Adrenal gland (tissue), 9 donors: ENCODE measurements at regions not wholly inside any gene's neighbourhood (a gene's known extent, or its start where the extent isn't known, plus 50 kb on each side); places are given as distances from the start of the nearest gene placed in this dataset.

Experiments
- DNase-seq, 7 donors: peaks; one replicate each; pipeline ENCODE4 v3.0.0-alpha.2; 2019 to 2020
- H3K27ac ChIP-seq, 5 donors: fragments of 200-600 bp; sonication (generic) in 4 of 5; 1 replicate in 3 of 5; 2 replicates in 2 of 5; pipeline versions ENCODE4 v1.5.1 to v1.8.0; 2016 to 2020; ENCODE audit warnings: mild to moderate bottlenecking in 1 of 5
- H3K27me3 ChIP-seq: fragments of 200-600 bp; 2 replicates; pipeline ENCODE4 v1.8.0; 2021
- H3K36me3 ChIP-seq, 2 donors: fragments of 200-600 bp; replicated peaks in 1 of 2; 1 replicate in 1 of 2; 2 replicates in 1 of 2; pipeline versions ENCODE4 v1.5.1 to v1.8.0; 2018 to 2022
- H3K4me1 ChIP-seq, 2 donors: fragments of 200-600 bp; replicated peaks in 1 of 2; 1 replicate in 1 of 2; 2 replicates in 1 of 2; pipeline versions ENCODE4 v1.5.1 to v1.8.0; 2018 to 2021
- H3K4me3 ChIP-seq, 4 donors: fragments of 200-600 bp; sonication (generic) in 3 of 4; one replicate each; pipeline ENCODE4 v1.5.1; 2016 to 2018
- H3K9me3 ChIP-seq, 3 donors: fragments of 200-600 bp; sonication (generic) in 1 of 3; replicated peaks in 1 of 3; 1 replicate in 2 of 3; 2 replicates in 1 of 3; pipeline versions ENCODE4 v1.5.1 to v1.8.0; 2016 to 2021
- CTCF ChIP-seq, 6 experiments: fragments of 450-650 bp in 4 of 6; fragments of 200-600 bp in 2 of 6; sonication (generic) in 1 of 6; IDR thresholded peaks; 1 replicate in 5 of 6; 2 replicates in 1 of 6; pipeline versions ENCODE4 v1.5.1 to v1.8.0; 2016 to 2021; ENCODE audit warnings: antibody characterized with exemption in 6 of 6, mild to moderate bottlenecking in 2 of 6, moderate library complexity in 1 of 6
- POLR2A ChIP-seq, 2 donors: fragments of 450-650 bp; IDR thresholded peaks; one replicate each; pipeline ENCODE4 v1.6.1; 2017; ENCODE audit warnings: antibody characterized with exemption in 2 of 2, mild to moderate bottlenecking in 2 of 2, moderate library complexity in 1 of 2
- WGBS, 4 donors: extraction: QIAGEN DNeasy Blood & Tissue Kit in 2 of 4; methylation state at CpG; one replicate each; pipeline versions ENCODE4 v1.1.5 to v1.1.7; 2013 to 2017; 5-methylcytosine and 5-hydroxymethylcytosine counted together
- intact Hi-C, 2 donors: fragments of 100-400 bp; cut with DNase I; formaldehyde crosslinking; loops; one replicate each; pipeline versions ENCODE4 v1.14.1 to v1.15.0; 2022 to 2023
- donor health status: healthy with polysubstance abuse.
- donor health status: Bipolar disorder and iron deficiency.
- donor health status: DM: yes; HTN: yes; CAD: no.
- donor health status: DM: no; HTN: no; CAD: no.
- donor health status: DM: no; HTN: no; CAD: no.

DNA sequence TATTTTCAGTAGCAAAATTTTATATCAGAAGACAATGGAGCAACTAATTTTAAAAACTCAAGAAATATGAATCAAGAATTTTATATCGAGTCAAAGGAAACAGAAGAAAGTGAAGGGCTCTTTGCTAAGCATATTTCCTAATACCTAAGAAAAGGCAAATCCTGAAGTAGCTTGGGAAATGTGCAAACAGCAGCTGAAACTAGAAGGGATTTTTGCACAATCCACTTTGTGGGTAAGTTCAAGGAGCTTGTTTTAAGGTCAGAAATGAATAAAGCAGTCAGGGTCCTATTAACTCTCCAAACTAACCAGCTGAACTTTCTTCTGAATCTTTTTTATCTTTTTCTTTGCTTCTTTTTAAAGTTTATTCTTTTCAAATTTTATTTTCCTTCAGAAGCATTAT lies 500.9 kb upstream of the CXorf51A start:
- Histone ChIP-seq H3K4me1 (no peaks in the 10 kb centered on the region), H3K27me3 (no peaks in the 10 kb centered on the region), H3K27ac (no peak overlapping the region), H3K9me3 (no peaks in the 10 kb centered on the region), H3K36me3 (no peaks in the 10 kb centered on the region), H3K4me3 (no peak overlapping the region)
- TF ChIP-seq CTCF (IDR thresholded peaks at IDR 0.05) (no peak), POLR2A (IDR thresholded peaks at IDR 0.05) (no peak)
- DNase-seq: no peak
- 32 to 44% (median 42%) methylated on average over 1 of the region's 1 CpG for WGBS, 4 donors
- intact Hi-C loops: no loop called here
